H9 (cell line): ENCODE measurements at regions not wholly inside any gene's neighbourhood (a gene's known extent, or its start where the extent isn't known, plus 50 kb on each side); places are given as distances from the start of the nearest gene placed in this dataset.

Experiments used
- DNase-seq: peaks from one replicate; pipeline ENCODE4 v3.0.0-alpha.2; 2017
- H2AFZ ChIP-seq: one replicate; pipeline ENCODE4 v1.6.1; 2013; ENCODE audit warnings: mild to moderate bottlenecking, low read length, control low read depth, moderate library complexity
- H2AK5ac ChIP-seq: 2 replicates; pipeline ENCODE4 v1.6.1; 2013; ENCODE audit warnings: low read length, control low read depth, mixed read lengths; ENCODE audit not compliant: insufficient read length
- H2BK120ac ChIP-seq: one replicate; pipeline ENCODE4 v1.6.1; 2013; ENCODE audit warnings: low read depth, mild to moderate bottlenecking, low read length, control low read depth, inconsistent platforms; ENCODE audit not compliant: poor library complexity, severe bottlenecking
- H2BK12ac ChIP-seq: 2 replicates; pipeline ENCODE4 v1.6.1; 2013; ENCODE audit warnings: low read length, control low read depth, mixed read lengths, low read depth; ENCODE audit not compliant: insufficient read length
- H2BK15ac ChIP-seq: 2 replicates; pipeline ENCODE4 v1.6.1; 2013; ENCODE audit warnings: low read depth, low read length, control low read depth
- H2BK20ac ChIP-seq: one replicate; pipeline ENCODE4 v1.6.1; 2013; ENCODE audit warnings: low read depth, mild to moderate bottlenecking, low read length, control low read depth, inconsistent platforms; ENCODE audit not compliant: poor library complexity, severe bottlenecking
- H2BK5ac ChIP-seq: 2 replicates; pipeline ENCODE4 v1.6.1; 2013; ENCODE audit warnings: low read length, control low read depth, mixed read lengths; ENCODE audit not compliant: insufficient read length
- H3K14ac ChIP-seq: 2 replicates; pipeline ENCODE4 v1.6.1; 2013; ENCODE audit warnings: low read length, control low read depth; ENCODE audit not compliant: insufficient read depth
- H3K18ac ChIP-seq: 2 replicates; pipeline ENCODE4 v1.6.1; 2013; ENCODE audit warnings: low read depth, mild to moderate bottlenecking, mixed read lengths, low read length, control low read depth; ENCODE audit not compliant: insufficient read length
- H3K23ac ChIP-seq: 2 replicates; pipeline ENCODE4 v1.6.1; 2013; ENCODE audit warnings: low read length, control low read depth, mixed read lengths, low read depth; ENCODE audit not compliant: insufficient read length
- H3K23me2 ChIP-seq: 2 replicates; pipeline ENCODE4 v1.6.1; 2013; ENCODE audit warnings: low read depth, mild to moderate bottlenecking, mixed read lengths, low read length, control low read depth; ENCODE audit not compliant: insufficient read length, poor library complexity, severe bottlenecking
- H3K27ac ChIP-seq: 2 replicates; pipeline ENCODE4 v1.5.1; 2013; ENCODE audit warnings: low read length, control low read depth, mixed read lengths, low read depth; ENCODE audit not compliant: insufficient read length
- H3K27me3 ChIP-seq: 2 replicates; pipeline ENCODE4 v1.6.1; 2013; ENCODE audit warnings: low read length, control low read depth, inconsistent platforms; ENCODE audit not compliant: insufficient read depth
- H3K4ac ChIP-seq: 2 replicates; pipeline ENCODE4 v1.6.1; 2013; ENCODE audit warnings: low read depth, mild to moderate bottlenecking, control low read depth, inconsistent platforms, low read length, moderate library complexity
- H3K4me1 ChIP-seq: 2 replicates; pipeline ENCODE4 v1.6.1; 2013; ENCODE audit warnings: low read length, control low read depth, inconsistent platforms; ENCODE audit not compliant: insufficient read depth
- H3K4me2 ChIP-seq: 2 replicates; pipeline ENCODE4 v1.6.1; 2013; ENCODE audit warnings: low read length, control low read depth, mixed read lengths; ENCODE audit not compliant: insufficient read length, insufficient read depth
- H3K56ac ChIP-seq: 2 replicates; pipeline ENCODE4 v1.6.1; 2013; ENCODE audit warnings: low read depth, mild to moderate bottlenecking, mixed read lengths, low read length, control low read depth; ENCODE audit not compliant: insufficient read length
- H3K79me1 ChIP-seq: 2 replicates; pipeline ENCODE4 v1.6.1; 2013; ENCODE audit warnings: low read depth, mild to moderate bottlenecking, moderate library complexity, low read length, control low read depth, inconsistent platforms; ENCODE audit not compliant: insufficient read depth, poor library complexity, severe bottlenecking
- H3K79me2 ChIP-seq: 2 replicates; pipeline ENCODE4 v1.6.1; 2013; ENCODE audit warnings: low read length, control low read depth, inconsistent platforms; ENCODE audit not compliant: insufficient read depth
- H3K9ac ChIP-seq: 2 replicates; pipeline ENCODE4 v1.6.1; 2013; ENCODE audit warnings: low read length, control low read depth, mixed read lengths; ENCODE audit not compliant: insufficient read length; ENCODE audit errors: extremely low read depth
- H3K9me3 ChIP-seq: one replicate; pipeline ENCODE4 v1.6.1; 2013; ENCODE audit warnings: low read depth, low read length, inconsistent platforms; ENCODE audit not compliant: control insufficient read depth
- H3T11ph ChIP-seq: one replicate; pipeline ENCODE4 v1.6.1; 2013; ENCODE audit warnings: mild to moderate bottlenecking, low read length, control low read depth, inconsistent platforms
- H4K20me1 ChIP-seq: one replicate; pipeline ENCODE4 v1.6.1; 2013; ENCODE audit not compliant: control insufficient read depth, insufficient read length, insufficient read depth
- H4K5ac ChIP-seq: 2 replicates; pipeline ENCODE4 v1.6.1; 2013; ENCODE audit warnings: low read depth, mild to moderate bottlenecking, mixed read lengths, low read length, control low read depth; ENCODE audit not compliant: insufficient read length
- H4K8ac ChIP-seq: replicated peaks from 2 replicates; pipeline ENCODE4 v1.6.1; 2013; ENCODE audit warnings: low read length, control low read depth, mixed read lengths, low read depth; ENCODE audit not compliant: insufficient read length
- H4K91ac ChIP-seq: 2 replicates; pipeline ENCODE4 v1.6.1; 2013; ENCODE audit warnings: low read depth, mild to moderate bottlenecking, moderate library complexity, mixed read lengths, low read length, control low read depth; ENCODE audit not compliant: insufficient read length
- H3K27ac Mint-ChIP-seq, 3 experiments: 2 replicates in 2 of 3; 3 replicates in 1 of 3; pipeline ENCODE4 v1.8.0; 2020 to 2021; ENCODE audit warnings: mixed read lengths in 3 of 3, mild to moderate bottlenecking in 1 of 3, moderate library complexity in 1 of 3
- H3K27me3 Mint-ChIP-seq: 2 replicates; pipeline ENCODE4 v1.8.0; 2021; ENCODE audit warnings: low read depth, mild to moderate bottlenecking, moderate library complexity, mixed read lengths
- H3K36me3 Mint-ChIP-seq, 3 experiments: 2 replicates in 2 of 3; 3 replicates in 1 of 3; pipeline ENCODE4 v1.8.0; 2020 to 2021; ENCODE audit warnings: low read depth in 3 of 3, mixed read lengths in 3 of 3; ENCODE audit not compliant: insufficient read depth in 1 of 3
- H3K4me1 Mint-ChIP-seq, 2 experiments: 2 replicates each; pipeline ENCODE4 v1.8.0; 2020; ENCODE audit warnings: mixed read lengths in 2 of 2
- H3K4me3 Mint-ChIP-seq, 2 experiments: 2 replicates in 1 of 2; 3 replicates in 1 of 2; pipeline ENCODE4 v1.8.0; 2020 to 2021; ENCODE audit warnings: mild to moderate bottlenecking in 2 of 2, mixed read lengths in 2 of 2, moderate library complexity in 1 of 2
- H3K9me3 Mint-ChIP-seq, 2 experiments: 2 replicates in 1 of 2; 3 replicates in 1 of 2; pipeline ENCODE4 v1.8.0; 2020; ENCODE audit warnings: mild to moderate bottlenecking in 2 of 2, mixed read lengths in 2 of 2, moderate library complexity in 1 of 2
- CTCF ChIP-seq: fragments of 200-600 bp; sonication (generic); conservative IDR thresholded peaks from 3 replicates; pipeline ENCODE4 v1.8.0; 2021; ENCODE audit warnings: antibody characterized with exemption, mild to moderate bottlenecking
- WGBS: extraction: QIAGEN DNeasy Blood & Tissue Kit; methylation state at CpG from one replicate; pipeline ENCODE4 v1.1.7; 2013; ENCODE audit warnings: missing lambda C conversion rate, low lambda C conversion rate, mixed read lengths; ENCODE audit not compliant: insufficient read length; ENCODE audit errors: extremely low coverage; 5-methylcytosine and 5-hydroxymethylcytosine counted together

- Histone ChIP-seq H3K4me2 (no peak overlapping the region), H3K4me1 (no peaks in the 10 kb centered on the region), H3T11ph (no peak overlapping the region), H3K14ac (no peak overlapping the region), H3K9me3 (no peaks in the 10 kb centered on the region), H2BK120ac (no peak overlapping the region), H3K27ac (no peak overlapping the region), H3K27me3 (no peaks in the 10 kb centered on the region), H2BK5ac (no peak overlapping the region), H4K20me1 (no peaks in the 10 kb centered on the region), H3K23ac (no peak overlapping the region), H3K18ac (no peak overlapping the region), H2AK5ac (no peak overlapping the region), H3K4ac (no peak overlapping the region), H4K5ac (no peak overlapping the region), H2BK12ac (no peak overlapping the region), H4K8ac (no peak overlapping the region), H2BK15ac (no peak overlapping the region), H3K23me2 (no peaks in the 10 kb centered on the region), H3K79me2 (no peaks in the 10 kb centered on the region), H3K79me1 (no peaks in the 10 kb centered on the region), H4K91ac (no peak overlapping the region), H2AFZ (no peak overlapping the region), H2BK20ac (no peak overlapping the region), H3K56ac (no peak overlapping the region), H3K9ac (no peak overlapping the region)
- no peak for DNase-seq
- no peak for TF ChIP-seq CTCF
- H3K27ac Mint-ChIP-seq = no peak overlapping the region
- no peaks in the 10 kb centered on the region for H3K27me3 Mint-ChIP-seq
- no peak overlapping the region for H3K4me3 Mint-ChIP-seq
- no CpG with 5 or more reads among the region's 4 CpGs for WGBS
- H3K4me1 Mint-ChIP-seq = peaks cover 10 to 13% of the 10 kb centered on the region in 2 experiments
- H3K36me3 Mint-ChIP-seq = no peaks in the 10 kb centered on the region
- H3K9me3 Mint-ChIP-seq = no peaks in the 10 kb centered on the region
These were observed 1075.0 kb downstream of the TTLL7 start for GRCh38 chr1:82923931-82924330.
